Left ventricle myocardium inferior (tissue), 1 donor: ENCODE measurements at regions not wholly inside any gene's neighbourhood (a gene's known extent, or its start where the extent isn't known, plus 50 kb on each side); places are given as distances from the start of the nearest gene placed in this dataset.

Experiments used
- DNase-seq: peaks from one replicate; pipeline ENCODE4 v3.0.0-alpha.2; 2020
- H3K27ac ChIP-seq: fragments of 200-600 bp; replicated peaks from 2 replicates; pipeline ENCODE4 v1.8.0; 2021
- H3K27me3 ChIP-seq: fragments of 200-600 bp; 2 replicates; pipeline ENCODE4 v1.8.0; 2021; ENCODE audit warnings: low read depth
- H3K36me3 ChIP-seq: fragments of 200-600 bp; 2 replicates; pipeline ENCODE4 v1.8.0; 2021
- H3K4me1 ChIP-seq: fragments of 200-600 bp; 2 replicates; pipeline ENCODE4 v1.8.0; 2021
- H3K4me3 ChIP-seq: fragments of 200-600 bp; 2 replicates; pipeline ENCODE4 v1.8.0; 2021; ENCODE audit warnings: mild to moderate bottlenecking, moderate library complexity
- H3K9me3 ChIP-seq: fragments of 200-600 bp; replicated peaks from 2 replicates; pipeline ENCODE4 v1.8.0; 2021
- intact Hi-C: fragments of 100-400 bp; cut with micrococcal nuclease; formaldehyde crosslinking; loops from one replicate; pipeline ENCODE4 v1.11.0; 2022
- TF ChIP-seq, protein P1 (sequence below): fragments of 200-600 bp; IDR thresholded peaks from 2 replicates; pipeline ENCODE4 v1.8.0; 2021; ENCODE audit warnings: antibody characterized with exemption, mild to moderate bottlenecking, borderline replicate concordance
- donor health status: DM: no; HTN: yes; CAD: no; lungs with severe emphysema.

DNA sequence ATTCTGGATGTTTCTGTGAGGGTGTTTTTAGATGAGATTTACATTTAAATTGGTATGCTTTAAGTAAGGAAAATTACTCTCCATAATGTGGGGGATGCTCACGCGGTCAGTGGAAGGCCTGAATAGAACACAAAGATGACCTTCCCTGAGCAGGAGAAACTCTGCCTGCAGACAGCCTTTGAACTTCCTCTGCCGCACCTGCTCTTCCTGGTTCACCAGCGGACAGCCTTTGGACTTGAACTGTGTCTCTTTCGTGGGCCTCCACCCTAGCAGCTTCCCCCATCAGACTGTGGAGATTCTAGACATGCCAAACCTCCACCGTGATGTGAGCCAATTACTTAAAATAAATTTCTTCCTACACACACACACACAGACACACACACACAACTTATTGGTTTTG, 210.7 kb downstream of the EFCAB11 start:
- no peaks in the 10 kb centered on the region for H3K27me3 ChIP-seq
- no peak for DNase-seq
- TF ChIP-seq, protein P1, sequence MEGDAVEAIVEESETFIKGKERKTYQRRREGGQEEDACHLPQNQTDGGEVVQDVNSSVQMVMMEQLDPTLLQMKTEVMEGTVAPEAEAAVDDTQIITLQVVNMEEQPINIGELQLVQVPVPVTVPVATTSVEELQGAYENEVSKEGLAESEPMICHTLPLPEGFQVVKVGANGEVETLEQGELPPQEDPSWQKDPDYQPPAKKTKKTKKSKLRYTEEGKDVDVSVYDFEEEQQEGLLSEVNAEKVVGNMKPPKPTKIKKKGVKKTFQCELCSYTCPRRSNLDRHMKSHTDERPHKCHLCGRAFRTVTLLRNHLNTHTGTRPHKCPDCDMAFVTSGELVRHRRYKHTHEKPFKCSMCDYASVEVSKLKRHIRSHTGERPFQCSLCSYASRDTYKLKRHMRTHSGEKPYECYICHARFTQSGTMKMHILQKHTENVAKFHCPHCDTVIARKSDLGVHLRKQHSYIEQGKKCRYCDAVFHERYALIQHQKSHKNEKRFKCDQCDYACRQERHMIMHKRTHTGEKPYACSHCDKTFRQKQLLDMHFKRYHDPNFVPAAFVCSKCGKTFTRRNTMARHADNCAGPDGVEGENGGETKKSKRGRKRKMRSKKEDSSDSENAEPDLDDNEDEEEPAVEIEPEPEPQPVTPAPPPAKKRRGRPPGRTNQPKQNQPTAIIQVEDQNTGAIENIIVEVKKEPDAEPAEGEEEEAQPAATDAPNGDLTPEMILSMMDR: no peak
- no peaks in the 10 kb centered on the region for H3K36me3 ChIP-seq
- peaks cover 18% of the 10 kb centered on the region for H3K9me3 ChIP-seq
- no peaks in the 10 kb centered on the region for H3K4me1 ChIP-seq
- no peak overlapping the region for H3K4me3 ChIP-seq
- intact Hi-C loops: no loop called here
- H3K27ac ChIP-seq: no peak overlapping the region

DNA sequence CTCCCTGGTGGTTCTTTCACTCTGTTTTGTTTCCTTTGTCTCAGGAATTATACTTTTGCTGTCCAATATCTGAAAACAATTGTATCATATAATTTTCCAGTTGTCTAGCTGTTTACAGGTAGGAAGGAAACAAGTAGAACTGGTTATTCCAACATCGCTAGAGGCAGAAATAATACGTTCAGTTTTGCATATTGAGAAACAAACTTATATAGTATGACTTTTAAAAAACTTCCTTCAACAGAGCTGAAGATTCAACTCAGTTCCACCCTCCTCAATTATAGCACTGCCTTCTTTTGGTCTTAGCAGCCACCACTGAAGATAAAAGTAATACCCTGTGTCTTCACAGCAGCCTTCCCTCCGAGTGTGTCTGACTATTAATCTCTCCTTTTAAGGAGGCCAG, 214.3 kb downstream of the EFCAB11 start:
- no peaks in the 10 kb centered on the region for H3K4me1 ChIP-seq
- DNase-seq: no peak
- no peak overlapping the region for H3K27ac ChIP-seq
- TF ChIP-seq, protein P1: no peak
- H3K4me3 ChIP-seq: no peak overlapping the region
- no peaks in the 10 kb centered on the region for H3K27me3 ChIP-seq
- H3K36me3 ChIP-seq: no peaks in the 10 kb centered on the region
- H3K9me3 ChIP-seq: peaks cover 6% of the 10 kb centered on the region
- intact Hi-C loops: no loop called here

DNA sequence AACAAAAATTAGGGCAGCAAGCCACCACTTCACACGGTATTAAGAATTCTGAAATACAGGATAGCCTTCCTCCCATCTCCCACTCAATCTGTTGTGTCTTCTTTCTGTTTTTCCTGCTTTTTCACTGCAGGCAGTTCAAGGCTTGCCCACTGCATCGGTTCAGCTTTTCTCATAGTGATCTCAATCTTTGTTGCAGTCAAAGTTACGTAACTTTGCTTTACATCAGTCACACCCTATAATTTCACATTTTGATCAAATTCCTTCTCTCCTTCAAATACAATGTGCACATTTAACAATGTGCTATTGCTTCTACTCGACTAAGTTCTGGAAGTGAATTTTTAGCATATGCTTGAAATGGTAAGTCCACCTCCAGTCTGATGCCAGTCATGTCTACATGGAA, 217.6 kb downstream of the EFCAB11 start:
- Histone ChIP-seq H3K4me1 (no peaks in the 10 kb centered on the region), H3K27ac (no peak overlapping the region), H3K36me3 (no peaks in the 10 kb centered on the region), H3K27me3 (no peaks in the 10 kb centered on the region), H3K9me3 (peaks cover 25% of the 10 kb centered on the region), H3K4me3 (no peak overlapping the region)
- TF ChIP-seq, protein P1: no peak
- intact Hi-C loops: no loop called here
- no peak for DNase-seq

DNA sequence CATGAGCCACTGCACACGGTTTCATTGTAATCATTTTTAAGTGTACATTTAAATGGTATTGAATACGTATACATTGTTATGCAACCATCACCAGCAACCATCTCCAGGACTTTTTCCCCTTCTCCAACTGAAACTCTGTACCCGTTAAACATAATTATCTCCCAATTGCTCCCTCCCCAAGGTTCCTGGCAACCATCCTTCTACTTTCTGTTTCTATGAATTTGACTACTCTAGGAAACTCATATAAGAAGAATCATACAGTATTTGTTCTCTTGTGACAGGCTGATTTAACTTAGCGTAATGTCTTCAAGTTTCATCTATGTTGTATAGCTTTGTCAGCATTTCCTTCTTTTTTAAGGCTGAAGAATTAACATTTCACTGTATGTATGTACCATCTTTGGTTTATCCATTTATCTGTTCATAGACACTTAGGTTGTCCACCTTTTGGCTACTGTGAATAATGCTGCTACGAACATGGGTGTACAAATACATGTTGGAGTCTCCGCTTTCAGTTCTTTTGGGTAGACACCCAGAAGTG, 223.1 kb downstream of the EFCAB11 start:
- no peak overlapping the region for H3K27ac ChIP-seq
- no peak for DNase-seq

DNA sequence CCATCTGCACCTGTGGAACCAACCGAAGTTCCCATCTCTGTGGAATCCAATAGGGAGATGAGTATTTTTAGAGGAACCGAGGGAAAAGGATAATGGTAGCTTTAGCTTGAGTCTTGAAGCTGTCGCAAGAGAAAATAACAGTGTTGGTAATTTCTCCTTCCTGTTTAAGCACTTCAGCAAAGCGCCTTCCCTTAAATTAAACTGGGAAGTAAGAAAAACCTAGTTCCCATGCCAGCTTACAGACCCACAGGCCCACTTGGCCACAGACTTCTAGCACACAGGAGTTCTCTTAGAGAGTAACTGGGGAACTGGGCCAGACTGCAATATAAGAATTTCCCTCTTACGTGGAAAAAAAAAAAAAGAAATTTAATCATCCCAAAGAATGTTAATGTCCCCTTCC, 223.8 kb downstream of the EFCAB11 start:
- no peak overlapping the region for H3K27ac ChIP-seq
- H3K36me3 ChIP-seq: no peaks in the 10 kb centered on the region
- peaks cover 27% of the 10 kb centered on the region for H3K9me3 ChIP-seq
- intact Hi-C loops: no loop called here
- TF ChIP-seq, protein P1: no peak
- H3K4me1 ChIP-seq: no peaks in the 10 kb centered on the region
- no peaks in the 10 kb centered on the region for H3K27me3 ChIP-seq
- H3K4me3 ChIP-seq: no peak overlapping the region
- DNase-seq: no peak

More for the DNA sequence above, 223.1 kb downstream of the EFCAB11 start:
- no peaks in the 10 kb centered on the region for H3K27me3 ChIP-seq
- no peaks in the 10 kb centered on the region for H3K36me3 ChIP-seq
- peaks cover 27% of the 10 kb centered on the region for H3K9me3 ChIP-seq
- intact Hi-C loops: no loop called here
- TF ChIP-seq, protein P1: no peak
- no peaks in the 10 kb centered on the region for H3K4me1 ChIP-seq
- H3K4me3 ChIP-seq: no peak overlapping the region
